ENCODE measurements at regions not wholly inside any gene's neighbourhood (a gene's known extent, or its start where the extent isn't known, plus 50 kb on each side); places are given as distances from the start of the nearest gene placed in this dataset.

DNA sequence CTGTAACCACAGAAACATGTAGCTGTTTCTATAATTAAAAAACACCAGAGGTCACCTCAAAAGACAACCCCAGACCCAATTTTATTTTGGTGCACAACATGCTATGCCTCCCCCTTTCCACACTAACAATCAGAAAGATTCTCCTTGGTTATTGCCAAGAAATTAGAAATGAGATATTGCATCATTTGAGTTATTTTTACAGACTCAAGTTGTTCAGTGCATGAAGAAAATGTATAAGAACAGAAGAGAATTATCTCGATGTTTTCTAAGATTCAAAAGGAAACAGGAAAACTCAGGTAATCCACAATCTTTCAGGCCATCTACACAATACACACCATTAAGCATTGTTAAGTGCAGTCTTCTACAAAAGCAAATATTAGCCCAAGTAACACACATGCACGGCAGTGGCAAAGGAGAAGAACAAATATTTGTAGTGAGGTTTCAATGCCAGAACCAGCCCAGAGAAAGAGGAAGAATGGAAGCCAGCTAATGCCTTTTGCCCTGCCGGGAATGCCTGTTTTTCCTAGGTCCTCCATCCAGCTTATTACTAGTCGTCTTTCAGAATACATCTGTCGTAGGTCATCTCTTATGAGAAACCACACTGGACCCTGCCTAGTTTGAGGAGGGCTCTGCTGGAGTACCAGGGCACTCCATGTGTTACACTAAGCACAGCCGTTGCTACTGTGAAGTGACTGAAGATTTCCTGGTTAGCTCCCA, 67.6 kb upstream of the C1GALT1 start:
- no peak for TF ChIP-seq GATA1 (IDR thresholded peaks at IDR 0.05; ENCODE audit: low read depth, low read length)
- no peak for TF ChIP-seq POLR2A (IDR thresholded peaks at IDR 0.05; ENCODE audit: low read length)
- no peak for DNase-seq

DNA sequence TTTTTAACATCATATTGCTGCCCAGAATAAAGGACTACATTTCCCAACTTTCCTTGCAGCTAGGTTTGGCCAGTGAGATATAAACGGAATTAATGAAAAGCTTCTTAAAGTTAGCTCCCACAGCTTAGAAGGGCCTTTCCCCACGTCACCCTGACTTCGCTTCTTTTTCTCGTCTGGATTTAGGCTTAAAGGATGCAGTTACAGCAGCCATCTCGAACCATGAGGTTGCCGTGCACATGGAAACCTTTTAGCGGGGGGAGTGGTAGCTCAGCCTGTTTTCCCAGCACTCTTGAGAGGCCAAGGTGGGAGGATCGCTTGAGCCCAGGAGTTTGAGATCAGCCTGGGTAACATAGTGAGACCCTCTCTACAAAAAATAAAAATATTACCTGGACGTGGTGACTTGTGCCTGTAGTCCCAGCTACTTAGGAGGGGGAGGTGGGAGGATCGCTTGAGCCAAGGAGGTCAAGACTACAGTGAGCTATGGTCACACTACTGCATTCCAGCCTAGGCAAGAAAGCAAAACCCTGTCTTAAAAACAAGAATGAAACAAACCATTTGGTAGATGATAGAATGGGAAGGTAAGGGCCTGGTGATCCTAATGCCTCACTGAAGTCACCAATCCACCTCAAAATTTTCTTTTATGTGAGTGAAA, 64.3 kb upstream of the C1GALT1 start:
- TF ChIP-seq GATA1 (IDR thresholded peaks at IDR 0.05; ENCODE audit: low read depth, low read length) (no peak), POLR2A (IDR thresholded peaks at IDR 0.05; ENCODE audit: low read length) (no peak)
- DNase-seq, result no peak

GRCh38 chr7:7118822-7119221, 63.5 kb upstream of the C1GALT1 start:
- no peak for DNase-seq
- no peak for TF ChIP-seq GATA1 (IDR thresholded peaks at IDR 0.05; ENCODE audit: low read depth, low read length)
- no peak for TF ChIP-seq POLR2A (IDR thresholded peaks at IDR 0.05; ENCODE audit: low read length)

DNA sequence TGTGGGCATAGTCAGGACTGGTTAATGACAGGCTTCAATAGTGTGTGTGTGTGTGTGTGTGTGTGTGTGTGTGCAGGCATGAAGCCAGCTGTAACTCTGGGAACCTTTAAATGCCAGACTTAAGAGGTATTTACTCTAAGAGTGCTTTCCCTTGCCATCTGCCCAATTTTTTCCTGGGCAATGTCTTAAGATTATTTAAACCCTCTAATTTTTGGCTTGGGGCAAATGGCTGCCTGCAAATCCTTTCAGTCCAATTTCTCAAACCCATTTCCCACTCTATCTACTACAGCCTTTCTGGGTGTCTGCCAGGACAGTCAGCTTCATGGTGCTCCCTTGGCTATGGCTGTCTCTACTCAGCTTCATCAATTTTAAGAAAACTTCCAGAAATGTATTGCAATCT, 62.6 kb upstream of the C1GALT1 start:
- no peak for TF ChIP-seq GATA1 (IDR thresholded peaks at IDR 0.05; ENCODE audit: low read depth, low read length)
- no peak for TF ChIP-seq POLR2A (IDR thresholded peaks at IDR 0.05; ENCODE audit: low read length)
- DNase-seq, result no peak

- DNase-seq, result no peak
- no peak for TF ChIP-seq GATA1 (IDR thresholded peaks at IDR 0.05; ENCODE audit: low read depth, low read length)
These were observed 60.3 kb upstream of the C1GALT1 start for GRCh38 chr7:7122033-7122478.

- DNase-seq, result peak in 1 of 2 experiments; percentile 56
- no peak for TF ChIP-seq GATA1 (IDR thresholded peaks at IDR 0.05; ENCODE audit: low read depth, low read length)
- no peak for TF ChIP-seq POLR2A (IDR thresholded peaks at IDR 0.05; ENCODE audit: low read length)
These were observed 59.6 kb upstream of the C1GALT1 start for GRCh38 chr7:7122701-7123281.

- no peak for TF ChIP-seq POLR2A (IDR thresholded peaks at IDR 0.05; ENCODE audit: low read length)
- TF ChIP-seq GATA1 (IDR thresholded peaks at IDR 0.05; ENCODE audit: low read depth, low read length), result no peak
- DNase-seq, result no peak
These were observed 56.4 kb upstream of the C1GALT1 start for GRCh38 chr7:7125963-7126362.

- TF ChIP-seq POLR2A (IDR thresholded peaks at IDR 0.05; ENCODE audit: low read length) (no peak), GATA1 (IDR thresholded peaks at IDR 0.05; ENCODE audit: low read depth, low read length) (no peak)
- DNase-seq, result no peak
These were observed 54.6 kb upstream of the C1GALT1 start for GRCh38 chr7:7127773-7128172.

GRCh38 chr7:7129381-7129780, 53.0 kb upstream of the C1GALT1 start:
- DNase-seq, result no peak
- TF ChIP-seq GATA1 (IDR thresholded peaks at IDR 0.05; ENCODE audit: low read depth, low read length) (no peak), POLR2A (IDR thresholded peaks at IDR 0.05; ENCODE audit: low read length) (no peak)

GRCh38 chr7:7131273-7131672, 51.1 kb upstream of the C1GALT1 start:
- TF ChIP-seq POLR2A (IDR thresholded peaks at IDR 0.05; ENCODE audit: low read length), result no peak
- no peak for TF ChIP-seq GATA1 (IDR thresholded peaks at IDR 0.05; ENCODE audit: low read depth, low read length)
- DNase-seq, result no peak
